HCEC 1CT (cell line): ENCODE measurements at regions not wholly inside any gene's neighbourhood (a gene's known extent, or its start where the extent isn't known, plus 50 kb on each side); places are given as distances from the start of the nearest gene placed in this dataset.
A peak's percentile ranks its signal among the peaks of the same experiment; 100 is the strongest.
"Not testable (repeated sequence)": the region's sequence is repeated elsewhere in the genome, so short reads cannot be mapped to it uniquely, and the experiment has no call there.

ENCODE experiments used
- DNase-seq: peaks from one replicate; pipeline ENCODE4 v3.0.0-alpha.2; 2017

DNA sequence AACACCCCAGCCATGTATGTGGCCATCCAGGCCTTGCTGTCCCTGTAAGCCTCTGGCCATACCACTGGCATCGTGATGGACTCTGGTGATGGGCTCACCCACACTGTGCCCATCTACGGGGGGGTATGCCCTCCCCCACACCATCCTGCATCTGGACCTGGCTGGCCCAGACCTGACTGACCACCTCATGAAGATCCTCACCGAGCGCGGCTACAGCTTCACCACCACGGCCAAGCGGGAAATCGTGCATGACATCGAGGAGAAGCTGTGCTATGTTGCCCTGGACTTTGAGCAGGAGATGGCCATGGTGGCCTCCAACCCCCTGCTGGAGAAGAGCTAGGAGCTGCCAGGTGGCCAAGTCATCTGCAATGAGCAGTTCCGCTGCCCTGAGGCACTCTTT lies 80.4 kb upstream of the ZCCHC2 start:
- DNase-seq: no peak

DNA sequence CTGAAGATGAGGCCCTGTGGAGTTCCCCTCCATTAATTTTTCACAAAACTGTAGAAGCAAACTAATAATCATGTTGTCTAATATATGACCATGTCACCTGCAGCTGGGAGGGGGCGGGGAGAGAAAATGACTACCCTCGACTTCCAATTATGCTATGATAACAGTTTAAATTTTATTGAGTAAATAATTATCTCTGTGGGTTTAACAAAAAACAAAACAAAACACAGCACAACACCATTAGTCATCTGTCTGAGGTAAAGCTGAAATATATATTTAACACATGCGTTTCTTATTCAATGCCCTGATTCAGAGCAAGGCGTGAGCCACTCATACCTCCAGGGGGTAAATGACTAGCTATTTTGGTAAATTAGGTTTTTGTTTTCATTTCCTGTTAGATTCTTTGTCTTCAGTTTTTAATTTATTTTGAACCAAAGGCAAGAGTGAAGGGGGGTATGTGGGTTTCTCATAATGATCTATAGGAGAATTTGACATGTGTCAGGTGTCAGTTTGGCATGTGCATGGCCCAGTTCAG lies 77.4 kb upstream of the ZCCHC2 start:
- no peak for DNase-seq

DNA sequence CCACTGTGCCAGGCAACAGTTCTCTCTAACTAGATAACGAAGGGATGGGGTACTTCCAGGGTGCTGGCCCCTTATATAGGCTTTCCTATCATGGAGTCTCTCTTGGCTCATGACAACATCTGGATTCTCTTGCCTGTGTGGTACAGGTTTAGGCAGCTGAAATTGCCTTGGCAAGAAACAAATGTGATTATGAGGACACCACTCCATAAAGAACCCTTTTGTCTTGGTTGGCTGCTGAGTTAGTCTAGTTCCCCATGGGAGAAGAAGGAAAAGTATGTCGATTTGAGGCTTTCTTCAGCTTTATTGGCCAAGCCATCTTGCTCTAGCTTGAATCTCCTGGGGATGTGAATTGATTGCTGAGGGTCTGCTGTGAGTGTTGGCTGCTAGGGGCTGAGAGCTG lies 76.3 kb upstream of the ZCCHC2 start:
- DNase-seq: no peak

DNA sequence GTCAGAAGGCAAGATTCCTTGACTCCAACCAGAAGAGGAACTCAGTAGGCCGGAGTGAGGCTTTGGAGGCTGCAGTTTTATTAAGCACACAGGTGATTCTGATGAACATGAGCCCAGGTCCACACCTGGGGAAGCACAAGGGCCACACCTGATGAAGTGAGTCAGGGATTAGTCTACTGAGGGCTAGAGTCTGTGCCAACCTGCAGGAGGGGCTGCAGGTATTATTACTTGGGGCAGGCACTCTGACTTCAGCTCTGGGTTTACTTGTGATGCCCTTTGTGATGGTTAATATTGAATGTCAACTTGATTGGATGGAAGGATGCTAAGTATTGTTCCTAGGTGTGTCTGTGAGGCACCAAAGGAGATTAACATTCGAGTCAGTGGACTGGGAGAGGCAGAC lies 75.2 kb upstream of the ZCCHC2 start:
- no peak for DNase-seq

DNA sequence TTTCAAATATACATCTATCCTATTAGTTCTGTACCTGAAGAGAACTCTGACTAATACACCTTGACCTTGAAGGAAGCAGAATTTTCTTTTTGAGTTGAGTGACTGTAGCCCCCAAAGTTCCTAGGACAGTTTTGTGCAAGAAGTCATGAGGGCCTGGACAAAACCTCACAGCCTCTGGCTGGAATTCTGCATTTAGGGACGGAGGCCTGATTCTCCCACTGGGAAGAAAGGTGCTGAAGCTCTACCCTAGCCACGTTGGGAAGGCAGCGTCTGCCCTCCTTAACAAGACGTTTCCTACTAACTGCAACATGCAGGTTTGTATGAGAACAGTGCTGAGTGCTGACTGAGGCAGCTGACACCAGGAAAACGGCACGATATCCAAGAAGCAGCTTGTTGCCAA lies 74.4 kb upstream of the ZCCHC2 start:
- no peak for DNase-seq

DNA sequence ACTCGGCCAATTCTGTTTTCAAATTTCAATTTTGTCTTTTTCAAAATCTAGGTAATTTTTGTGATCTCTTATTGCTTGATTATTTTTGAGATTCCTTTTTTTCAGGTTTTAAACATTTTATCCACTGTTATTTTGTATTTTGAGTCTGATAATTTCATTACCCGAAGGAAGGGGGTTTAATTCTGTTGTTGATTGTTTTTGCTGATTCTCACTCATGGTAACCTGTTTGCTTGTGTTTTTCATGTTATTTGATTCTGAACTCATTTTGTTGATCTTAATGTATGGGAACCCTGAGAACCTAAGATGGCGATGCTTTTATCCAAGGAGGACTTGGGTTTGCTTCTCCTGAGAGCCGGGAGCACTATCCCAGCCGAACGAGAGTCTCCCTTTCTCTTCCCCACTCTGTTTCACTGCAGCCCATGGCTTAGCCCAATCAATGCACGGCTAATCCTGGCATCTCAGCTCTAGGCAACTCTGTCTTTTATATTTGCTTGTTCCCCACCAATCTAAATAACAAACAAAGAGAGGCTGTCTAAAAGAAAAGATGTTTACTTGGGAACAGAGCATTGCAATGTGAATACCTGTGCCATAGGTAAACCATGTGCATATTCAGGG lies 73.2 kb upstream of the ZCCHC2 start:
- no peak for DNase-seq

DNA sequence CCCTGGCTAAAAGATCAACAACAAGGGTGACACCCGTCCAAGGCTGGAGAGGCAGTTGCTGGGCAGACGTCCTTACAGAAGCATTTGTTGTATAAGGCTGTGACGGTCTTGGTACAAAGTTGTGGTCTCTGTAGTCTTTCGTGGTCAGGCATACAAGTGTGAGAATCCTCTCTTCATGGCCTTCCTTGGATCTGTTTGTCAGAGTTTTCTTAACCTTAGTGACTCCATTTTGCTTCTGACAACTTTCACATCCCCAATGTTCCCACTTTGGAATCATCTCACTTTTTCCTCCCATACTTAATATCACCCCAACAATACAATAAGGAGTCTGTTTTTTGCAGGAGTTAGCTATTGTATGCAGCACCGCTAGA lies 72.7 kb upstream of the ZCCHC2 start:
- DNase-seq: no peak

DNA sequence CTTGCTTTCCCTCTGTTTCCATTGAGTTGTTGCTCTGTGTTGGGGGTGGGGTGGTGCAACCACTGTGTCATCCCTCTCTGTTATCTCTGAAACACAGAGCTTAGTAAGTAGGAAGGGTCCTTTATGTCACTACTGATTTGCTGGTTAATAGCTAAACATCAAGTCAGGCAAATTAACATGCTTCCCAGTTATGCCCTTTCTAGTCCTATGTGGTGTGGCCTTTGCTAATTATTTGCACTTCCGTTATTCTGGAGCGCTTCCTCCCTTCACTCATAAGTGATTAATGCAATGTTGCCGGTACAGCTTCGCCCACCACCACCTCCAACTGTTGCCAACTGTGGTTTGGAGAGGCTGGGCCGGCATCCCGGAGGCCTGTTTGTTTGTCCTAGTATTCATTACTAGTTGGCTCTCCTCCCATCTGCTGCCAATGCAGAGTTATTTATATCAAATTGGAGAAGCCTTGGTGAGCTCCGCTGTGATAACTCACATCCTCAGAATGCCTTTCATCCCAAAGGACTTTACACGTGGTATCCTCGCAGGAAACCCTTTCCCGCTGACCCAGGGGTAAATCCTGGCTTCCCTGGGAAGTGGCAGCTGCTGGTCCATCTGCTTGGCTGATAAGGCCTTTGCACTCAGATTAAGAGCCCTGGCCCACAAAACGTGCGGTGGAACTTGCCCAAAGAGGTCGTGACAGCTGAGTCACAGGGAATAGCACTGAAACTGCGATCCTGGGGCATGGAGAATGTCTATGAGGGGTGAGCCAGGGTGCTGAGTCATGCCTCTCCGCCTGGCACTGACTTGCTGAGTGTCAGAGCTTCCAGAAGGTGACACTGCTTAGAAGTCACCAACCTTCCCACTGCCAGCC lies 72.0 kb upstream of the ZCCHC2 start:
- DNase-seq: peak; percentile 79

DNA sequence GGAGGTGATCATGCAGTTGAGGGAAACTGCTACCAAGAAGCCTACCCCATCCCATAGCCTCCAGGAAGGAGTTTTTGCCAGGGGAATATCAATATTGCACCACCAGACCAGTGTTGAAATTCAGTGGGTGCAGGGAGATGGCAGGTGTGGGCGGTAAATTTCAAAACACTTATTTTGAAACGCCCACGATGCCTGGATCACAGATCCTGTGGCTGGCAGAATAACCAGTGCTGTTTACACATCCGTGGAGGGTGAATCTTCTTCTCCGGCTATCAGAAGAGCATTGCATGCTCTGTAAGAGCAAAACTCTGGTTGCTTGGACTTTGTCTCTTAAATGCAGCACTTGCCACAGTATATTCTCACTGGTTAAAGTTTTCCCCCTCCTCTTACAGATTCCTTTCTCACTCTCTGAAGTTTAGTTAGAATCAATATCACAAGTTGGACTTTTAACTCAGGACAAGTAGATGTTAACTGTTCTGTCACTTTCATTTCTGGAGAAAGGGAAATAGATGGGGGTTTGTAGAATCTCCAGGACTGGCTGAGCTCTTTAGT lies 70.5 kb upstream of the ZCCHC2 start:
- DNase-seq: peak; percentile 34

DNA sequence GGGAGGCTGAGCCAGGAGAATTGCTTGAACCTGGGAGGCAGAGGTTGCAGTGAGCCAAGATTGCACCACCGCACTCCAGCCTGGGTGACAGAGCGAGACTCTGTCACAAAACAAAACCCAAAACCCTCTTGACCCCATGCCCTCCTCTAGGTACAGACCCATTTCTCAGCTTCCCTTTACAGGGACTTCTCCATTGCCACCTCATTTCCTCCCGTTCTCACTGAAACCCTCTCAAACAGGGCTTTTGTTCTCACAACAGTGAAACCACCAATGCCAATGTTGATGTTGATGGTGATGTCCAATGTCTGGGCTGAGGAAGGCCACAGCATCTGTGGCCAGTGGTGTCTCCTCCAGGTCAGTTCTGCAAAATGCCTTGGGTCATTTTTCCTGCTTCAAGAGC lies 69.0 kb upstream of the ZCCHC2 start:
- no peak for DNase-seq

DNA sequence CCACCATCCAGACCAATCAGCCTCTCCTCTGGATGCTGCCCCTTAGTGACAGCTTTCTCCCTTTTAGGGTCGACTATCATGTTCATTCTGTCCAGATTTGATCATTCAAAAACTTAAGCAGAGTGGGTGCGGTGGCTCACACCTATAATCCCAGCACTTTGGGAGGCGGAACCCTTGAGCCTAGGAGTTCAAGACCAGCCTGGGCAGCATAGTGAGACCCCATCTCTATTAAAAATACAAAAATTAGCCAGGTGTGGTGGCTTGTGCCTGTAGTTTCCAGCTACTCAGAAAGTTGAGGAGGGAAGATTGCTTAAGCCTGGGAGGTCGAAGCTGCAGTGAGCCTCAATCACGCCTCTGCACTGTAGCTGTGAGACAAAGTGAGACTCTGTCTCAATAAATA lies 68.3 kb upstream of the ZCCHC2 start:
- no peak for DNase-seq

DNA sequence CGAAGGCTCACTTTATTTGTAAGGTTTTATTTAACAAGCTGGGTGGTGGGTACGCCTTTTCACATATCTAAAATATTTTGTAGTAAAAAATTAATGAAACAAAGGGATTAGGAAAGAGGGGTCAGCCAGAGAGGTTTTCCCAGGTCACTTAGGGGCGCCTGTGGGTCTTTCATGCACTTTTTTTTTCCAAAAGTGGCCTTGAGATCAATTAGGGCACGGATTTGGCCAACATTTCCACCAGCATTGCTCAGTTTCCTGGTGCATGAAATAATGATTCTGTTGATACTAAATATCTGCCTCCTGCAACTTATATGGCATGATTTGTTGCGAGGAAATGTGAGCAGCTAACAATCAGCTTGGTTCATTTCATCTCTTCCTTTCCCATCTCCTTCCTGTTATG lies 67.6 kb upstream of the ZCCHC2 start:
- no peak for DNase-seq

DNA sequence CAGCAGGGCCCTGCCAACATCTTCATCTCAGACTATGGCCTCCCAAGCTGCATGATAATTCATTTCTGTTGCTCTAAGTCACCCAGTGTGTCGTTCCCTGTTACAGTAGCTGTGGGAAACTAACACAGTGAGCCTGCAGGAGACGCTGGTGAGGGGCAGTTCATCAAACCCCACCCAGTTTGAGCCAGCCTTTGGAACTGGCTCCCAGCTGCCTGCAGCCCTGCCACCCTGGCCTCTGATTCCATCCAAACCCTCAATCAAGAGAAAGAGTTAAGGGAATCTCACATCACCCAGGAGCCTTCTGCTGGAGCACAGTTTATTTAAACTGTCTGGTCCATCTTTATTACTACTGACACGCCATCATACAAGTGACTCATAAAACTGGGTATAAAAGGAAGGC lies 64.9 kb upstream of the ZCCHC2 start:
- DNase-seq: no peak

DNA sequence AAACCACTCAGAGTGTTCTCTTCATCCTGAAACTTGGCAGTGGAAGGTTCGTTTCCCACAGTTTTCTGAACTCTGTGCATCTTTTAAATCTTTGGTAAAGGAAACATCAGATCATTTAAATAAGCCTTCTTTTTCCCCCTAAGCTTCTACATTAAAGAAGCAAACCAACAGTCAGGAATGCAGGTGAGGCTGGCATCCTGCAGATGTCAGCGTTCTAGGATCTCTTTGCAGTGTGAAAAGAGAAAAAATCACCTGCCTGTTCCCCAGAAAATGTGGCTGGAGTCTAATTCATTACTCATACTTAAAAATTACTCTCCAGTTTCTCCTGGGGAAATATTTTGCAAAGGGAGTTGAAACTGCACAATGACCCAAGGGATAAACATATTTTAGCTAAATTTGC lies 64.5 kb upstream of the ZCCHC2 start:
- no peak for DNase-seq

DNA sequence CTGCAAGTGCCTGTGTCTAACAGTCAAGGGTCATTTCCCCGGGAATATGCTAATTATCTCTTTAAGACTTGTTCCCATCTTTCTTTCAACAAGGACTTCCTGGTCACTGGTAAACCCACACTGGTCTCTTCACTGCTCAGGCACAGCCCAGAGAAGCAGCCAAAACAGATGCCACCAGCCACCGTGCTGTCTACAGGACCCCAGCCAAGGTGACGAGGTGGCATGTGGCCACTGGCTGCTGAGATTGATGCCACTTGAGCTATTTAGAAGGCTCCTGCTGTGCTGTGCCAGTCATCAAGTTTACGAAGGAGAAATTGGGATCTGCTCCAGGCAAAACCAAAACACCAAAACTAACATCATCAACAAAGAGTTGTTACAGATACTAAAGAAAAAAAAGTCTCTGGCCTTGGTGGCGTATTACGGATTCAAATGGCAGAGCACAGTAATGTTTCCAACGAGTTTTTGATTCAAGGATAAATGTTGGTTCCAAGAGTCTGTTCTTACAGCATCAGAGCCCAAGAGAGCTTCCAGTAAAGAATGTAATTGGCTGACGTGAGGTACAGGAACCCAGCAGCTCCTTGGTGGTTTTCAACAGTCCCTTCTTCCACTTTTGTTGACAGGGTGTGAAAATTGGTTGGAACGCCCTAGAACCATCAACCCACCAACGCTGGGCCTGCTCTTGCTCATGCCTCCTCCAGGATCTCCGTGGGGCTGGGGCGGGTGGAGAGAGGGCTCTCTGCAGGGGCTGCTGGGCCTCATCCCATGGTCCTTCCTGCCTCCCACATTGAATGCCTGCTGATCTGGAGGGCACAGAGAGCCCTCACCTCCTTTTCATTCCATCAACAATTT lies 63.7 kb upstream of the ZCCHC2 start:
- DNase-seq: no peak

DNA sequence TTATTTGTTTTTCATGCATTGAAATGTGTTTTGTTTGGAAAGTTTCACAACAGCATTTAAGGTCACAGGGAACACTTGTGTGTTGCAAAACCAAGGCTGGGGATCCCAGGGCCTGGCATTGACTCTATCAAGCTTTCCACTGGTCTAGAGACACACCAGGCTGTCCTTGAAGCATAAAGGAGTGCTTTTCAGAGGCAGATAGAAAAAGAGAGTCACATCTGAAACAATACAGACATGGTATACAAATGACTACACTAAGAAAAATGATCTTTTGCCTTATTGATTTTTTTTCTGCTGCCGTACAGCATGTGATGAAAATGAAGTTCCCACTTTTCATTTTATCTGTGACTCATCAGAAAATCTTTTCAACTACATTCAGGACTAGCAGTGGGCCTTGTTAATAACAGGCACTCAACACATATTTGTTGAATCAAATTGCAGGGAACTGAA lies 61.9 kb upstream of the ZCCHC2 start:
- peak; percentile 13 for DNase-seq

DNA sequence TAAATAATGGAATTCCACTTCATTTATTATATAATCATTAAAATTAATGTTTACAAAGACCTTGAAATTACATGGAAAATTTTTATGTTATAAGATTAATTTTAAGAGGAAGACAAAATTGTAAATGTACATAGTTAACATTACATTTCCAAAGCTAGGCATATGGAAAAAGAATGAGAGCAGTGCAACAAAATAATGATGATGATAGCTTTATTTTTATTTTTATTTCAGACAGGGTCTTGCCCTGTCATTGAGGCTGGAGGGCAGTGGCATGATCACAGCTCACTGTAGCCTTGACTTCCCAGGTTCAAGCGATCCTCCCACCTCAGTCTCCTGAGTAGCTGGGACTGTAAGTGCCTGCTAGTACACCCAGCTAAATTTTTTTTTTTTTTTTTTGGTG lies 61.2 kb upstream of the ZCCHC2 start:
- no peak for DNase-seq

DNA sequence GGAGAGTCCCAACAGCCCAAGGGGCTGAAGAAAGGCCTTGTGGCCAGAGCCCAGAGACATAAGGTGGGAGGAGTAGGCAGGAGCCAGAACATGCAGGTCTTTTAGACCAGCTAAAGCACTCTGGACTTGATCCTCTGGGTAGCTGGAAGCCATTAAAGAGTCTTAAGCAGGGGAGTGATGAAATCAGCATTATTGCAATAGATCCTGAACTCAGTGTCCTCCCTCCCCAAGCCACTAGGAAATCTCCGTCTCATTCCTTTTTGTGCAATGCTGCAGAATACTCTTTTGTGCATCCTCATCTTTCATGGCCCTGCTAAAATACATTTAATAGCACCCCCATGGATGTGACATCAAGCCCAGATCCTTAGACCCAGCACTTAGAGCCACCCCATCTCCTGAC lies 58.6 kb upstream of the ZCCHC2 start:
- no peak for DNase-seq

DNA sequence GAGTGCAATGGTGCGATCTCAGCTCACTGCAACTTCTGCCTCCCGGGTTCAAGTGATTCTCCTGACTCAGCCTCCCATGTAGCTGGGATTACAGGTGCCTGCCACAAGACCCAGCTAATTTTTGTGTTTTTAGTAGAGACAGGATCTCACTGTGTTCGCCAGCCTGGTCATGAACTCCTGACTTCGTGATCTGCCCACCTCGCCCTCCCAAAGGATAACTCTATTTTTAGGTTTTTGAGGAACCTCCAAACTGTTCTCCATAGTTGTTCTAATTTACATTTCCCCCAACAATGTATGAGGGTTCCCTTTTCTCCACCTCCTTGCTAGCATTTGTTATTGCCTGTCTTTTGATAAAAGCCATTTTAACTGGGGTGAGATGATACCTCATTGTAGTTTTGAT lies 53.7 kb upstream of the ZCCHC2 start:
- not testable (repeated sequence) for DNase-seq
